ENCODE measurements at regions not wholly inside any gene's neighbourhood (a gene's known extent, or its start where the extent isn't known, plus 50 kb on each side); places are given as distances from the start of the nearest gene placed in this dataset.

- peak in 1 of 2 experiments; percentile 4 for DNase-seq
Observed at GRCh38 chr6:15062516-15063252, 183.2 kb upstream of the JARID2 start.

GRCh38 chr6:15063253-15063853 lies 182.5 kb upstream of the JARID2 start:
- no peak for DNase-seq

GRCh38 chr6:15065261-15065989 lies 180.4 kb upstream of the JARID2 start:
- no peak for DNase-seq

- no peak for DNase-seq
Observed at GRCh38 chr6:15066089-15066758, 179.6 kb upstream of the JARID2 start.

- DNase-seq: no peak
Observed at GRCh38 chr6:15073344-15073789, 172.5 kb upstream of the JARID2 start.

- DNase-seq: no peak
Observed at GRCh38 chr6:15073883-15074465, 171.9 kb upstream of the JARID2 start.

GRCh38 chr6:15074806-15075205 lies 171.1 kb upstream of the JARID2 start:
- no peak for DNase-seq

GRCh38 chr6:15076565-15076964 lies 169.3 kb upstream of the JARID2 start:
- DNase-seq: no peak

GRCh38 chr6:15077006-15077405 lies 168.9 kb upstream of the JARID2 start:
- DNase-seq: no peak

- DNase-seq: no peak
Observed at GRCh38 chr6:15077961-15078360, 167.9 kb upstream of the JARID2 start.

- DNase-seq: no peak
Observed at GRCh38 chr6:15079288-15079817, 166.5 kb upstream of the JARID2 start.

- no peak for DNase-seq
Observed at GRCh38 chr6:15080895-15081294, 165.0 kb upstream of the JARID2 start.

- no peak for DNase-seq
Observed at GRCh38 chr6:15081447-15081846, 164.4 kb upstream of the JARID2 start.

- no peak for DNase-seq
Observed at GRCh38 chr6:15082708-15083107, 163.2 kb upstream of the JARID2 start.

- DNase-seq: no peak
Observed at GRCh38 chr6:15086348-15087158, 159.3 kb upstream of the JARID2 start.

GRCh38 chr6:15087186-15087589 lies 158.7 kb upstream of the JARID2 start:
- no peak for DNase-seq

GRCh38 chr6:15088904-15089568 lies 156.8 kb upstream of the JARID2 start:
- no peak for DNase-seq

- no peak for DNase-seq
Observed at GRCh38 chr6:15089569-15090144, 156.2 kb upstream of the JARID2 start.

- no peak for DNase-seq
Observed at GRCh38 chr6:15090145-15090579, 155.7 kb upstream of the JARID2 start.

- DNase-seq: no peak
Observed at GRCh38 chr6:15090745-15091384, 155.0 kb upstream of the JARID2 start.

Data from SHP77 (cell line).